ENCODE measurements at regions not wholly inside any gene's neighbourhood (a gene's known extent, or its start where the extent isn't known, plus 50 kb on each side); places are given as distances from the start of the nearest gene placed in this dataset.
"Not testable (repeated sequence)": the region's sequence is repeated elsewhere in the genome, so short reads cannot be mapped to it uniquely, and the experiment has no call there.

- not testable (repeated sequence) for H3K27ac ChIP-seq (ENCODE audit: low read length); H3K4me1 ChIP-seq (ENCODE audit: control insufficient read depth, insufficient read depth, low read length); H3K27me3 ChIP-seq (ENCODE audit: control insufficient read depth, insufficient read depth, low read length); DNase-seq (ENCODE audit: low read depth, low spot score); H3K36me3 ChIP-seq (ENCODE audit: control insufficient read depth, insufficient read depth, low read length); H3K4me3 ChIP-seq (ENCODE audit: low read length); H3K9me3 ChIP-seq (ENCODE audit: control insufficient read depth, insufficient read depth, low read length)
- no CpG with 5 or more reads among the region's 3 CpGs for WGBS (ENCODE audit: insufficient coverage, insufficient read length)
Measured at GRCh38 chr1:57558066-57558465, 134.2 kb upstream of the DAB1 start.

DNA sequence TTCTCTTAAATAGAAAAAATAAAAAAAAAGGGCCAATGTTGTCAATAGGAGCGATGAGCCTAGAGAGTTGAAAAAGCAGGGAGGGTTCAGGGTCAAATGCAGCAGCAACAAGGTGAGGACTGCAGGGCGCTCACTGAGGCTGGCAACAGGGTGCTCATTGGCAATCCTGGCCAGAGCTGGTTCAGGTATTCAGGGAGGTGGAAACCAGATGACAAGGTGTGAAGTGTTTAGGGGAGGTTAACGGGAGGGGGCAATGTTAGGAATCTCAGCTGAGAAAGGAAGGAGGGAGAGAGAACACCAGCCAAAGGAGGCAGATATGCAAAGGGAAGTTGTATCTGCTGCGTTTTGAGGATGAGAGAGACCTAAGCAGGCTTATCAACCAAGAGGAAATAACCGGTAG lies 129.8 kb upstream of the DAB1 start:
- DNase-seq (ENCODE audit: low read depth, low spot score): no peak
- Histone ChIP-seq H3K27me3 (ENCODE audit: control insufficient read depth, insufficient read depth, low read length) (no peaks in the 10 kb centered on the region), H3K9me3 (ENCODE audit: control insufficient read depth, insufficient read depth, low read length) (no peaks in the 10 kb centered on the region), H3K4me3 (ENCODE audit: low read length) (no peak overlapping the region), H3K27ac (ENCODE audit: low read length) (no peak overlapping the region), H3K36me3 (ENCODE audit: control insufficient read depth, insufficient read depth, low read length) (no peaks in the 10 kb centered on the region), H3K4me1 (ENCODE audit: control insufficient read depth, insufficient read depth, low read length) (0 out of 2 replicates have a peak, but pooled peaks cover 4% of the 10 kb centered on the region)
- WGBS (ENCODE audit: insufficient coverage, insufficient read length): no CpG with 5 or more reads among the region's 5 CpGs

DNA sequence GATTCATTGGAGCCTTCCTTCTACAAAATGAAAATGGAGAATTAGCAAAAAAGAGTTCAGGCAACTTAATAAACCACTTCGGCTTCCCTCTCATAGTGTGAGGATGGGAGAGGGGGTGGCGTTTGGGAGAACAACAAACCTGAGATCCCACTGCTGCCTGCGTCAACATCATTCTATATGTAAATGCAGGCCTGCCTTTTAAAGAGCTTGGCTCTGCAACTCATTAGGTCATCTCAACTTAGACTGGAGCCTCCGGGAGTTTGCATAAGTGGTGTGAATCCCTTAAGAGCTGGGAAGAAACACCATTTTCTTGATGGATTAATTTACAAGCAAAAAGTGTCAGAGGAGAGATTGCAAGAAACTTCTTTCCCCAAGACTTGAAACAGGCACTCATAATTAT lies 127.6 kb upstream of the DAB1 start:
- 0 out of 2 replicates have a peak, but pooled peaks cover 4% of the 10 kb centered on the region for H3K4me1 ChIP-seq (ENCODE audit: control insufficient read depth, insufficient read depth, low read length)
- DNase-seq (ENCODE audit: low read depth, low spot score): no peak
- H3K27me3 ChIP-seq (ENCODE audit: control insufficient read depth, insufficient read depth, low read length): no peaks in the 10 kb centered on the region
- no peaks in the 10 kb centered on the region for H3K9me3 ChIP-seq (ENCODE audit: control insufficient read depth, insufficient read depth, low read length)
- no peak overlapping the region for H3K4me3 ChIP-seq (ENCODE audit: low read length)
- H3K27ac ChIP-seq (ENCODE audit: low read length): no peak overlapping the region
- no peaks in the 10 kb centered on the region for H3K36me3 ChIP-seq (ENCODE audit: control insufficient read depth, insufficient read depth, low read length)
- no CpG with 5 or more reads among the region's 4 CpGs for WGBS (ENCODE audit: insufficient coverage, insufficient read length)

- no peaks in the 10 kb centered on the region for H3K9me3 ChIP-seq (ENCODE audit: control insufficient read depth, insufficient read depth, low read length)
- H3K27ac ChIP-seq (ENCODE audit: low read length): no peak overlapping the region
- 0 out of 2 replicates have a peak, but pooled peaks cover 4% of the 10 kb centered on the region for H3K4me1 ChIP-seq (ENCODE audit: control insufficient read depth, insufficient read depth, low read length)
- no peaks in the 10 kb centered on the region for H3K27me3 ChIP-seq (ENCODE audit: control insufficient read depth, insufficient read depth, low read length)
- no peaks in the 10 kb centered on the region for H3K36me3 ChIP-seq (ENCODE audit: control insufficient read depth, insufficient read depth, low read length)
- no CpG with 5 or more reads among the region's 1 CpG for WGBS (ENCODE audit: insufficient coverage, insufficient read length)
- no peak overlapping the region for H3K4me3 ChIP-seq (ENCODE audit: low read length)
- no peak for DNase-seq (ENCODE audit: low read depth, low spot score)
Measured at GRCh38 chr1:57550092-57550491, 126.2 kb upstream of the DAB1 start.

DNA sequence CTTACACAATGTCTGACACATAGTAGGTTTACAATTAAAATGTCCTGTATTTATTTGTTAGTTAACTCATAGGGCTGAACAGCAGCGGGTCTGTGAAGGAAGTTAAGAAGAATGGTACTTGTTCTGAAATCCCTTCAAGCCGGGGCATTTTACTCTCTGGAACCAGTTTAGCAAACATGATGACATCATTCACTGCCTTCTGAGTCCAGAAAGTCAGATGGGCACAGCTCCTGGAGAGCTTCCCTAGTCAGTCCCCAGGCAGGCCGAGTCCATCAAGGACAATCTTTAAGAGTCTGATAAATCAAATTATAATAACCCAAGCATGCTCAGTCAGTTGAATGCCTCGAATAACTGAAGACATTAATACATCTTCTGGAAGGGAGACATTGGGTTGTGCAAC lies 125.4 kb upstream of the DAB1 start:
- 0 out of 2 replicates have a peak, but pooled peaks cover 4% of the 10 kb centered on the region for H3K4me1 ChIP-seq (ENCODE audit: control insufficient read depth, insufficient read depth, low read length)
- no peak overlapping the region for H3K4me3 ChIP-seq (ENCODE audit: low read length)
- no peaks in the 10 kb centered on the region for H3K27me3 ChIP-seq (ENCODE audit: control insufficient read depth, insufficient read depth, low read length)
- no peaks in the 10 kb centered on the region for H3K36me3 ChIP-seq (ENCODE audit: control insufficient read depth, insufficient read depth, low read length)
- no peaks in the 10 kb centered on the region for H3K9me3 ChIP-seq (ENCODE audit: control insufficient read depth, insufficient read depth, low read length)
- no CpG with 5 or more reads among the region's 4 CpGs for WGBS (ENCODE audit: insufficient coverage, insufficient read length)
- H3K27ac ChIP-seq (ENCODE audit: low read length): no peak overlapping the region
- no peak for DNase-seq (ENCODE audit: low read depth, low spot score)

DNA sequence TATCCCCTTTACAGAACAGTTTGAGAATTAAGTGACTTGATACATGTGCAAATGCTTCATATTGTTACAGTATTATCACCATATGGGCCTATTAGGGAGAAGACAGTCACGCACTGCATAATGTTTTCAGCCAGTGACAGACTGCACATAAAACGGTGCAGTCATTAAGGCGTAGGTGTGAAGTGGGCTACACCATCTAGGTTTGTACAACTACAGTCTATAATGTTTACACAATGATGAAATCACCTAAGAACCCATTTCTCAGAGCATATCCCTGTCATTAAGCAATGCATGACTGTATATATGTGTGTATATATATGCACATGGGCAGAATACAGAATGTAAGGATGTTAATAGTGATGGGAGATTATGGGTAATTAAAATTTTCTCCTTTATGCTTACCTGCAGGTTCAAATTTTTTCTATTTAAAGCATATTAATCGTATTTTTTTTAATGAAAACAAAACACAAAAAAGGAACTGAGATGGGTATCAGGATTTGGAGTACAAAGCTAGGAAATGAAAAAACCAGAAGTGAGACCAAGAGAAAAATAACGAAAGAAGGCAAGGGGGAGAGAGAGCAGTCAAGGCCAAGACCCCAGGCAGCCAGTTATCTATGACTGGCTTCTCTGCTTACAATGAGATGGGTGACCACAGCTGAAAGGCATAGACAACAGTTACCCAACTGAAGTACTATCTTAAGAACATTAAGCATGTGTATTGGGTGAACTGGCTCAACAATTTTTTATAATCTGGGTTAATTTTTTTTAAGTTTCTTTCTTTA lies 122.9 kb upstream of the DAB1 start:
- Histone ChIP-seq H3K4me3 (ENCODE audit: low read length) (no peak overlapping the region), H3K4me1 (ENCODE audit: control insufficient read depth, insufficient read depth, low read length) (0 out of 2 replicates have a peak, but pooled peaks cover under 1% of the 10 kb centered on the region), H3K36me3 (ENCODE audit: control insufficient read depth, insufficient read depth, low read length) (no peaks in the 10 kb centered on the region), H3K27ac (ENCODE audit: low read length) (no peak overlapping the region), H3K27me3 (ENCODE audit: control insufficient read depth, insufficient read depth, low read length) (no peaks in the 10 kb centered on the region), H3K9me3 (ENCODE audit: control insufficient read depth, insufficient read depth, low read length) (no peaks in the 10 kb centered on the region)
- no peak for DNase-seq (ENCODE audit: low read depth, low spot score)
- no CpG with 5 or more reads among the region's 5 CpGs for WGBS (ENCODE audit: insufficient coverage, insufficient read length)

- Histone ChIP-seq H3K36me3 (ENCODE audit: control insufficient read depth, insufficient read depth, low read length) (no peaks in the 10 kb centered on the region), H3K9me3 (ENCODE audit: control insufficient read depth, insufficient read depth, low read length) (no peaks in the 10 kb centered on the region), H3K4me3 (ENCODE audit: low read length) (no peak overlapping the region), H3K27me3 (ENCODE audit: control insufficient read depth, insufficient read depth, low read length) (no peaks in the 10 kb centered on the region), H3K4me1 (ENCODE audit: control insufficient read depth, insufficient read depth, low read length) (no peaks in the 10 kb centered on the region), H3K27ac (ENCODE audit: low read length) (no peak overlapping the region)
- DNase-seq (ENCODE audit: low read depth, low spot score): no peak
- WGBS (ENCODE audit: insufficient coverage, insufficient read length): no CpG with 5 or more reads among the region's 2 CpGs
Measured at GRCh38 chr1:57544345-57544744, 120.5 kb upstream of the DAB1 start.

- WGBS (ENCODE audit: insufficient coverage, insufficient read length): no CpG with 5 or more reads among the region's 5 CpGs
- no peaks in the 10 kb centered on the region for H3K9me3 ChIP-seq (ENCODE audit: control insufficient read depth, insufficient read depth, low read length)
- no peak for DNase-seq (ENCODE audit: low read depth, low spot score)
- no peak overlapping the region for H3K27ac ChIP-seq (ENCODE audit: low read length)
- H3K4me1 ChIP-seq (ENCODE audit: control insufficient read depth, insufficient read depth, low read length): peaks cover 2% of the 10 kb centered on the region; the same call in 1 of the 2 replicates
- H3K27me3 ChIP-seq (ENCODE audit: control insufficient read depth, insufficient read depth, low read length): no peaks in the 10 kb centered on the region
- H3K4me3 ChIP-seq (ENCODE audit: low read length): no peak overlapping the region
- no peaks in the 10 kb centered on the region for H3K36me3 ChIP-seq (ENCODE audit: control insufficient read depth, insufficient read depth, low read length)
Measured at GRCh38 chr1:57536749-57537423, 113.0 kb upstream of the DAB1 start.

DNA sequence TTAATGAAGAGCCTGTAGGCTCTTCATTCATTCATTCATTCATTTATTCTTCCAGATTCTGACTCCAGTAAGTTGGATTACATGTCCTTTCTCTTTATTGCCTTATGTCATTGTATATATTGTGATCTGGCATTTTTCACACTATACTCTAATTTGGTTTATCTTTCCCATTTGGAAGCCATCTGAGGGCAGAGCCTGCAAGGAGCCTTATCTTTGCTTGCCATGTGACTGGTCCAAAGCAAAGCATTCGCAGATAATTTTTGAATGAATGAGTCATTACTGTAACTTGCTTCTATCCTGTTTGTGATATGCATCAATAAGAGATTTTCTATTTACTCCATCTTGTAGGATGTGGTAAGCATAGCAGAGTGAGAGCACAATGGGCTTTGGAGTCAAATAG lies 108.4 kb upstream of the DAB1 start:
- Histone ChIP-seq H3K27ac (ENCODE audit: low read length) (no peak overlapping the region), H3K36me3 (ENCODE audit: control insufficient read depth, insufficient read depth, low read length) (no peaks in the 10 kb centered on the region), H3K27me3 (ENCODE audit: control insufficient read depth, insufficient read depth, low read length) (no peaks in the 10 kb centered on the region), H3K9me3 (ENCODE audit: control insufficient read depth, insufficient read depth, low read length) (no peaks in the 10 kb centered on the region), H3K4me1 (ENCODE audit: control insufficient read depth, insufficient read depth, low read length) (no peaks in the 10 kb centered on the region), H3K4me3 (ENCODE audit: low read length) (no peak overlapping the region)
- WGBS (ENCODE audit: insufficient coverage, insufficient read length): no CpG with 5 or more reads among the region's 1 CpG
- no peak for DNase-seq (ENCODE audit: low read depth, low spot score)

- not testable (repeated sequence) for H3K27ac ChIP-seq (ENCODE audit: low read length); H3K4me1 ChIP-seq (ENCODE audit: control insufficient read depth, insufficient read depth, low read length); DNase-seq (ENCODE audit: low read depth, low spot score); H3K27me3 ChIP-seq (ENCODE audit: control insufficient read depth, insufficient read depth, low read length); H3K9me3 ChIP-seq (ENCODE audit: control insufficient read depth, insufficient read depth, low read length); H3K36me3 ChIP-seq (ENCODE audit: control insufficient read depth, insufficient read depth, low read length); H3K4me3 ChIP-seq (ENCODE audit: low read length)
- no CpG with 5 or more reads among the region's 2 CpGs for WGBS (ENCODE audit: insufficient coverage, insufficient read length)
Measured at GRCh38 chr1:57530911-57531260, 107.0 kb upstream of the DAB1 start.

All from iPS DF 6.9 (cell line).